H9 (cell line): ENCODE measurements at regions not wholly inside any gene's neighbourhood (a gene's known extent, or its start where the extent isn't known, plus 50 kb on each side); places are given as distances from the start of the nearest gene placed in this dataset.

Experiments used
- DNase-seq: peaks from one replicate; pipeline ENCODE4 v3.0.0-alpha.2; 2017
- H2AFZ ChIP-seq: one replicate; pipeline ENCODE4 v1.6.1; 2013; ENCODE audit warnings: mild to moderate bottlenecking, low read length, control low read depth, moderate library complexity
- H2AK5ac ChIP-seq: 2 replicates; pipeline ENCODE4 v1.6.1; 2013; ENCODE audit warnings: low read length, control low read depth, mixed read lengths; ENCODE audit not compliant: insufficient read length
- H2BK120ac ChIP-seq: one replicate; pipeline ENCODE4 v1.6.1; 2013; ENCODE audit warnings: low read depth, mild to moderate bottlenecking, low read length, control low read depth, inconsistent platforms; ENCODE audit not compliant: poor library complexity, severe bottlenecking
- H2BK12ac ChIP-seq: 2 replicates; pipeline ENCODE4 v1.6.1; 2013; ENCODE audit warnings: low read length, control low read depth, mixed read lengths, low read depth; ENCODE audit not compliant: insufficient read length
- H2BK15ac ChIP-seq: 2 replicates; pipeline ENCODE4 v1.6.1; 2013; ENCODE audit warnings: low read depth, low read length, control low read depth
- H2BK20ac ChIP-seq: one replicate; pipeline ENCODE4 v1.6.1; 2013; ENCODE audit warnings: low read depth, mild to moderate bottlenecking, low read length, control low read depth, inconsistent platforms; ENCODE audit not compliant: poor library complexity, severe bottlenecking
- H2BK5ac ChIP-seq: 2 replicates; pipeline ENCODE4 v1.6.1; 2013; ENCODE audit warnings: low read length, control low read depth, mixed read lengths; ENCODE audit not compliant: insufficient read length
- H3K14ac ChIP-seq: 2 replicates; pipeline ENCODE4 v1.6.1; 2013; ENCODE audit warnings: low read length, control low read depth; ENCODE audit not compliant: insufficient read depth
- H3K18ac ChIP-seq: 2 replicates; pipeline ENCODE4 v1.6.1; 2013; ENCODE audit warnings: low read depth, mild to moderate bottlenecking, mixed read lengths, low read length, control low read depth; ENCODE audit not compliant: insufficient read length
- H3K23ac ChIP-seq: 2 replicates; pipeline ENCODE4 v1.6.1; 2013; ENCODE audit warnings: low read length, control low read depth, mixed read lengths, low read depth; ENCODE audit not compliant: insufficient read length
- H3K23me2 ChIP-seq: 2 replicates; pipeline ENCODE4 v1.6.1; 2013; ENCODE audit warnings: low read depth, mild to moderate bottlenecking, mixed read lengths, low read length, control low read depth; ENCODE audit not compliant: insufficient read length, poor library complexity, severe bottlenecking
- H3K27ac ChIP-seq: 2 replicates; pipeline ENCODE4 v1.5.1; 2013; ENCODE audit warnings: low read length, control low read depth, mixed read lengths, low read depth; ENCODE audit not compliant: insufficient read length
- H3K27me3 ChIP-seq: 2 replicates; pipeline ENCODE4 v1.6.1; 2013; ENCODE audit warnings: low read length, control low read depth, inconsistent platforms; ENCODE audit not compliant: insufficient read depth
- H3K4ac ChIP-seq: 2 replicates; pipeline ENCODE4 v1.6.1; 2013; ENCODE audit warnings: low read depth, mild to moderate bottlenecking, control low read depth, inconsistent platforms, low read length, moderate library complexity
- H3K4me1 ChIP-seq: 2 replicates; pipeline ENCODE4 v1.6.1; 2013; ENCODE audit warnings: low read length, control low read depth, inconsistent platforms; ENCODE audit not compliant: insufficient read depth
- H3K4me2 ChIP-seq: 2 replicates; pipeline ENCODE4 v1.6.1; 2013; ENCODE audit warnings: low read length, control low read depth, mixed read lengths; ENCODE audit not compliant: insufficient read length, insufficient read depth
- H3K56ac ChIP-seq: 2 replicates; pipeline ENCODE4 v1.6.1; 2013; ENCODE audit warnings: low read depth, mild to moderate bottlenecking, mixed read lengths, low read length, control low read depth; ENCODE audit not compliant: insufficient read length
- H3K79me1 ChIP-seq: 2 replicates; pipeline ENCODE4 v1.6.1; 2013; ENCODE audit warnings: low read depth, mild to moderate bottlenecking, moderate library complexity, low read length, control low read depth, inconsistent platforms; ENCODE audit not compliant: insufficient read depth, poor library complexity, severe bottlenecking
- H3K79me2 ChIP-seq: 2 replicates; pipeline ENCODE4 v1.6.1; 2013; ENCODE audit warnings: low read length, control low read depth, inconsistent platforms; ENCODE audit not compliant: insufficient read depth
- H3K9ac ChIP-seq: 2 replicates; pipeline ENCODE4 v1.6.1; 2013; ENCODE audit warnings: low read length, control low read depth, mixed read lengths; ENCODE audit not compliant: insufficient read length; ENCODE audit errors: extremely low read depth
- H3K9me3 ChIP-seq: one replicate; pipeline ENCODE4 v1.6.1; 2013; ENCODE audit warnings: low read depth, low read length, inconsistent platforms; ENCODE audit not compliant: control insufficient read depth
- H3T11ph ChIP-seq: one replicate; pipeline ENCODE4 v1.6.1; 2013; ENCODE audit warnings: mild to moderate bottlenecking, low read length, control low read depth, inconsistent platforms
- H4K20me1 ChIP-seq: one replicate; pipeline ENCODE4 v1.6.1; 2013; ENCODE audit not compliant: control insufficient read depth, insufficient read length, insufficient read depth
- H4K5ac ChIP-seq: 2 replicates; pipeline ENCODE4 v1.6.1; 2013; ENCODE audit warnings: low read depth, mild to moderate bottlenecking, mixed read lengths, low read length, control low read depth; ENCODE audit not compliant: insufficient read length
- H4K8ac ChIP-seq: replicated peaks from 2 replicates; pipeline ENCODE4 v1.6.1; 2013; ENCODE audit warnings: low read length, control low read depth, mixed read lengths, low read depth; ENCODE audit not compliant: insufficient read length
- H4K91ac ChIP-seq: 2 replicates; pipeline ENCODE4 v1.6.1; 2013; ENCODE audit warnings: low read depth, mild to moderate bottlenecking, moderate library complexity, mixed read lengths, low read length, control low read depth; ENCODE audit not compliant: insufficient read length
- H3K27ac Mint-ChIP-seq, 3 experiments: 2 replicates in 2 of 3; 3 replicates in 1 of 3; pipeline ENCODE4 v1.8.0; 2020 to 2021; ENCODE audit warnings: mixed read lengths in 3 of 3, mild to moderate bottlenecking in 1 of 3, moderate library complexity in 1 of 3
- H3K27me3 Mint-ChIP-seq: 2 replicates; pipeline ENCODE4 v1.8.0; 2021; ENCODE audit warnings: low read depth, mild to moderate bottlenecking, moderate library complexity, mixed read lengths
- H3K36me3 Mint-ChIP-seq, 3 experiments: 2 replicates in 2 of 3; 3 replicates in 1 of 3; pipeline ENCODE4 v1.8.0; 2020 to 2021; ENCODE audit warnings: low read depth in 3 of 3, mixed read lengths in 3 of 3; ENCODE audit not compliant: insufficient read depth in 1 of 3
- H3K4me1 Mint-ChIP-seq, 2 experiments: 2 replicates each; pipeline ENCODE4 v1.8.0; 2020; ENCODE audit warnings: mixed read lengths in 2 of 2
- H3K4me3 Mint-ChIP-seq, 2 experiments: 2 replicates in 1 of 2; 3 replicates in 1 of 2; pipeline ENCODE4 v1.8.0; 2020 to 2021; ENCODE audit warnings: mild to moderate bottlenecking in 2 of 2, mixed read lengths in 2 of 2, moderate library complexity in 1 of 2
- H3K9me3 Mint-ChIP-seq, 2 experiments: 2 replicates in 1 of 2; 3 replicates in 1 of 2; pipeline ENCODE4 v1.8.0; 2020; ENCODE audit warnings: mild to moderate bottlenecking in 2 of 2, mixed read lengths in 2 of 2, moderate library complexity in 1 of 2
- CTCF ChIP-seq: fragments of 200-600 bp; sonication (generic); conservative IDR thresholded peaks from 3 replicates; pipeline ENCODE4 v1.8.0; 2021; ENCODE audit warnings: antibody characterized with exemption, mild to moderate bottlenecking
- WGBS: extraction: QIAGEN DNeasy Blood & Tissue Kit; methylation state at CpG from one replicate; pipeline ENCODE4 v1.1.7; 2013; ENCODE audit warnings: missing lambda C conversion rate, low lambda C conversion rate, mixed read lengths; ENCODE audit not compliant: insufficient read length; ENCODE audit errors: extremely low coverage; 5-methylcytosine and 5-hydroxymethylcytosine counted together

GRCh38 chr3:69530554-69530953, 144.7 kb upstream of the FRMD4B start:
- Histone ChIP-seq H3K14ac (no peak overlapping the region), H2BK12ac (no peak overlapping the region), H3K4ac (no peak overlapping the region), H4K91ac (no peak overlapping the region), H3K79me2 (no peaks in the 10 kb centered on the region), H3K4me2 (no peak overlapping the region), H3K9me3 (no peaks in the 10 kb centered on the region), H3T11ph (no peak overlapping the region), H3K79me1 (no peaks in the 10 kb centered on the region), H2BK15ac (no peak overlapping the region), H3K23ac (no peak overlapping the region), H3K18ac (no peak overlapping the region), H4K20me1 (peaks cover 3% of the 10 kb centered on the region), H3K27me3 (no peaks in the 10 kb centered on the region), H3K23me2 (no peaks in the 10 kb centered on the region), H2BK5ac (no peak overlapping the region), H3K56ac (no peak overlapping the region), H2BK120ac (no peak overlapping the region), H2AFZ (no peak overlapping the region), H4K5ac (no peak overlapping the region), H3K9ac (no peak overlapping the region), H4K8ac (no peak overlapping the region), H3K27ac (no peak overlapping the region), H2AK5ac (no peak overlapping the region), H2BK20ac (no peak overlapping the region), H3K4me1 (no peaks in the 10 kb centered on the region)
- Mint-ChIP-seq H3K27me3 (no peaks in the 10 kb centered on the region; the same call in 1 of the 2 replicates), H3K9me3 (no peaks in the 10 kb centered on the region), H3K4me3 (no peak overlapping the region), H3K36me3 (no peaks in the 10 kb centered on the region), H3K27ac (no peak overlapping the region; a peak in 1 of 7 replicates), H3K4me1 (no peaks in the 10 kb centered on the region)
- WGBS, result no CpG with 5 or more reads among the region's 7 CpGs
- no peak for DNase-seq
- TF ChIP-seq CTCF, result no peak
